NB4 (cell line): ENCODE measurements at regions not wholly inside any gene's neighbourhood (a gene's known extent, or its start where the extent isn't known, plus 50 kb on each side); places are given as distances from the start of the nearest gene placed in this dataset.

Source experiments
- DNase-seq: peaks from one replicate; pipeline ENCODE4 v3.0.0; 2010; ENCODE audit warnings: low read depth
- H3K4me3 ChIP-seq: one replicate; pipeline ENCODE4 v1.5.1; 2011; ENCODE audit warnings: mild to moderate bottlenecking, low read depth, low read length, moderate library complexity
- MYC ChIP-seq: IDR thresholded peaks from 2 replicates; pipeline ENCODE4 v1.6.1; 2011; ENCODE audit warnings: low read depth, low read length
- POLR2A ChIP-seq: IDR thresholded peaks from 2 replicates; pipeline ENCODE4 v1.6.1; 2011; ENCODE audit warnings: mild to moderate bottlenecking; ENCODE audit not compliant: insufficient read length; ENCODE audit errors: extremely low read depth
- TF ChIP-seq, protein P1 (sequence below): IDR thresholded peaks from 2 replicates; pipeline ENCODE4 v1.6.1; 2011; ENCODE audit warnings: low read depth, low read length
- TF ChIP-seq, protein P2 (sequence below): IDR thresholded peaks from one replicate; pipeline ENCODE4 v1.5.1; 2012; ENCODE audit warnings: low read depth, low read length

DNA sequence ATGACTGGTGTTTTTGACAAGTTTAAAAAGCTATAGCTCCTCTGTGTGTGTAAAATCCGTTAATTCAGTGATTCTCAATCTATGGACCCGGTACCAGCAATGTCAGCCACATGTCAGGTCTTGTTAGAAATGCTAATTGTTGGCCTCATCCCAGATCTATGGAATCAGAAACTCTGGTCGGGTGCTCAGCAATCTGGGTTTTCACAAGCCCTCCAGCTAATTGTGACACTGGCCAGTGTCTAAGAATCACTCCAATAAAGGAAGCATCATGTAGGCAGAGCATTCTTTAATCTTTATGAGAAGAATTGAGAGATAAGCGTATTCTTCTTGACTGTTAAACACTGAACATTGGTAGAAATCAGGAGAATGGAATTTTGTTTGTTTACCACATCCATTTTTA is 1498.2 kb upstream of the TENM3 start:
- TF ChIP-seq, protein P1, sequence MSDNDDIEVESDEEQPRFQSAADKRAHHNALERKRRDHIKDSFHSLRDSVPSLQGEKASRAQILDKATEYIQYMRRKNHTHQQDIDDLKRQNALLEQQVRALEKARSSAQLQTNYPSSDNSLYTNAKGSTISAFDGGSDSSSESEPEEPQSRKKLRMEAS, result no peak
- TF ChIP-seq, protein P2, sequence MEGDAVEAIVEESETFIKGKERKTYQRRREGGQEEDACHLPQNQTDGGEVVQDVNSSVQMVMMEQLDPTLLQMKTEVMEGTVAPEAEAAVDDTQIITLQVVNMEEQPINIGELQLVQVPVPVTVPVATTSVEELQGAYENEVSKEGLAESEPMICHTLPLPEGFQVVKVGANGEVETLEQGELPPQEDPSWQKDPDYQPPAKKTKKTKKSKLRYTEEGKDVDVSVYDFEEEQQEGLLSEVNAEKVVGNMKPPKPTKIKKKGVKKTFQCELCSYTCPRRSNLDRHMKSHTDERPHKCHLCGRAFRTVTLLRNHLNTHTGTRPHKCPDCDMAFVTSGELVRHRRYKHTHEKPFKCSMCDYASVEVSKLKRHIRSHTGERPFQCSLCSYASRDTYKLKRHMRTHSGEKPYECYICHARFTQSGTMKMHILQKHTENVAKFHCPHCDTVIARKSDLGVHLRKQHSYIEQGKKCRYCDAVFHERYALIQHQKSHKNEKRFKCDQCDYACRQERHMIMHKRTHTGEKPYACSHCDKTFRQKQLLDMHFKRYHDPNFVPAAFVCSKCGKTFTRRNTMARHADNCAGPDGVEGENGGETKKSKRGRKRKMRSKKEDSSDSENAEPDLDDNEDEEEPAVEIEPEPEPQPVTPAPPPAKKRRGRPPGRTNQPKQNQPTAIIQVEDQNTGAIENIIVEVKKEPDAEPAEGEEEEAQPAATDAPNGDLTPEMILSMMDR, result no peak
- no peak for TF ChIP-seq MYC
- no peak for TF ChIP-seq POLR2A
- no peak overlapping the region for H3K4me3 ChIP-seq
- DNase-seq, result no peak

DNA sequence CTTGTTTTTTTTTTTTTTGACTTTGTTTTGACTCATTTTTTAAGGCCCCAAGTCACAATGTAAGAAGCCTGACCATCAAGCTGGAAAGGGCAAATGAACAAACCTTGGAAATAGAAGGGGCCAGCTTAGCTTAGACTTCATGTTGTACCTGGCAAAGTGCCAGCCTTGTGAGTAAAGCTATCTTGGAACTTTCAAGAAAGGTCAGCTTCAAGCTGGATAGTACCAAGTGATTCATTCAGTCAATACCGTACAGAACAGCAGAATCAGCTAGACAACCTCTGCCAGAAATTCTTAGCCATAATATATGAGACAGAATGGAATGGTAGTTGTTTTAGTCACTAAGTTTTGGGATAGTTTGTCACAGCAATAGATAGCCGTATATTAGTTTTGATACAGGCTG is 1492.2 kb upstream of the TENM3 start:
- TF ChIP-seq POLR2A (no peak), MYC (no peak)
- TF ChIP-seq, protein P1, result no peak
- TF ChIP-seq, protein P2, result no peak
- no peak overlapping the region for H3K4me3 ChIP-seq
- no peak for DNase-seq

DNA sequence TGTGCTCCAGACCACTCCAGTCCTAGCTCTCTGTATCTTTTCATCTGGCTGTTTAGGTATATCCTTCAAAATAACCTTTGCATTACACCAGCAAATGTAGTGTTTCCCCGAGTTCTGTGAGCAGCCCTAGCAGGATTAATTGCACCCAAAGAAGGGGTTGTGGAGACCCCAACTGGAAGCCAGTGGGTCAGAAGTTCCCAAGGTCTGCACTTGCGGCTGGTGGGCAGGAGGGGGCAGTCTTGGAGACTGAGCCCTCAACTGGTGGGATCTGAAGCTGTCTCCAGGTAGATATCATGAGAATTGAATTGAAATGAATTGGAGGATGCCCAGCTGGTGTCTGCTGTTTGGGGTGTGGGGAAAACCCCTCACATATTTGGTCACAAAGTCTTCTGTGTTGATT is 1485.3 kb upstream of the TENM3 start:
- no peak overlapping the region for H3K4me3 ChIP-seq
- TF ChIP-seq, protein P1, result no peak
- TF ChIP-seq POLR2A (no peak), MYC (no peak)
- TF ChIP-seq, protein P2, result no peak
- DNase-seq, result no peak

DNA sequence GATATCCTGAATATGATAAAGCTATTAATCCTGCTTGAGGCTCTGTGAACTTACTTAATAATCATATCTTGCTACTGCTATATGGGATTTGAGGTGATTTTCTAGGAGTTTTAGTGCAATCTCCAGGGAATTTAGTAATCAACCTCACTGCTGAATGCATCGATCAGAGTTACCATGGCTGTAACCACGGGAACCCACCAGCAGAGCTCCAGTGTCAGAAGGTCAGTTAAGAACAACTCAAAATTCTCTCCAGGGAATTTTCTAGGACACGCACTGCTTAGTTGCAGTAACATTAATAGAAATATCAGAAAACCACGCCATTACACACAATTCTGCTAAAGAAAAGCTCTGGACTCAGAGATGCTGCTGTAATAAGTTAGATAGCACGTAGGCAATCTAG is 1477.2 kb upstream of the TENM3 start:
- no peak overlapping the region for H3K4me3 ChIP-seq
- TF ChIP-seq, protein P1, result no peak
- DNase-seq, result no peak

DNA sequence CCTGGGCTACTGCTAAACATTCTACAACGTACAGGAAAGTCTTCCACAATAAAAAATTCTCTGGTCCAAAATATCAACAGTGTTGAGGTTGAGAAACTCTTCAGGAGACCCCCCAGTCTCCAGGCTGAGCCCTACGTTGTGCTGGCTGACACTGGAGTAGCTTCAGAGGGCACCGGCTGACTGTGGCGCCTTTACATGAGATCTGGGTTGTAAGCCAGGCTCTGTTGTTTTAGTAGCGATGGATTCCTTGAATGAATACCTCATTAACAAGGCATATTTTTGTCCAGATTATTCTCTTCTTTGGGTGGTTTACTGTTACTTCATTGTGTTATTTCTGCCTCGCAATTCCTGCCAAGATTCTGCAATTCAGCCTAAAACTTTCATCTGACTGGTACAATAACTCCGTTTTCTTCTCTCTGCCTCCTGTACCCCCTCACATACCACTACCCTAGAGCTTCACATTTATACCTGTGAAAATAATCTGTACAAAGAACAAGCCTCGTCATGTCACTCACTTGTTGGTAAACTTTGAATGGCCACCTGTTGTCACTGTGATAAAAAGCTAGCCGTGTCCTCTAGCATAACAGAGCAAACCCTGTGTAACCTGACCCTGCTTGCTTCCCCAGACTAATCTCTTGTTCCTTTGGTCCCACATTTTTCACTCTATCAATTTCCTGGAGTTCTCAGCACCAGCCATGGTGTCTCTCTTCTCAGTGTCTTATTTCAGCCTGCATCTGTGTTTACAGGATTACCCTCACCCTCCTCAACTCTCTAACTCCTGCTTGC is 1476.1 kb upstream of the TENM3 start:
- H3K4me3 ChIP-seq, result no peak overlapping the region
- no peak for TF ChIP-seq MYC
- TF ChIP-seq, protein P2, result no peak
- TF ChIP-seq, protein P1, result no peak
- no peak for TF ChIP-seq POLR2A
- DNase-seq, result no peak

DNA sequence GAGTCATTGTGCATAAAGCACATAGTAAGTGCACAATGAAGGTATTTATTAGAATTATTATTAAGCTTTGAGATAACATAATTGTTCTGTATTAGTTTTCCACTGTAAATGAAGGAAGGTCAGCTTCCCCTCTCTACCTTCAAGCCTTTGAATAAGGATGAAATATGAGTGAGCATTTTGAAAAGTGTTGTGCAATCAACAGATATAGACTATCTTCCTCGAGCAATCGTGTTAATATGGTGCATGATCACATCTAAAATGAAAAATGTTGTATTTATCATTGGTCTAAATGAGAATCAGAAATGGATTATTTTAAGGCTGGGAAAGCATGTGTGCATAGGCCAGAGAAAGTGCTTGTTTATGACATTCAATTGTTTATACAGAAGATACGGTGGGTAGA is 1474.6 kb upstream of the TENM3 start:
- no peak overlapping the region for H3K4me3 ChIP-seq
- DNase-seq, result no peak
- TF ChIP-seq POLR2A, result no peak
- TF ChIP-seq MYC, result no peak
- TF ChIP-seq, protein P2, result no peak
- TF ChIP-seq, protein P1, result no peak
